ENCODE measurements at regions not wholly inside any gene's neighbourhood (a gene's known extent, or its start where the extent isn't known, plus 50 kb on each side); places are given as distances from the start of the nearest gene placed in this dataset.

- TF ChIP-seq CTCF (IDR thresholded peaks at IDR 0.05), result no peak
Measured at GRCh38 chr2:2926009-2926857, 451.4 kb downstream of the EIPR1 start.

GRCh38 chr2:2922156-2922555 is 455.5 kb downstream of the EIPR1 start:
- no peak for TF ChIP-seq CTCF (IDR thresholded peaks at IDR 0.05)
- H3K36me3 ChIP-seq (ENCODE audit: low read depth), result no peaks in the 10 kb centered on the region
- H3K9me3 ChIP-seq, result peaks cover 6% of the 10 kb centered on the region
- no peaks in the 10 kb centered on the region for H3K4me1 ChIP-seq (ENCODE audit: low read depth)
- H3K4me3 ChIP-seq, result no peak overlapping the region
- intact Hi-C loops (cut with DNase I, micrococcal nuclease), result no loop called here
- ATAC-seq (no peak), DNase-seq (no peak)

More at GRCh38 chr2:2926009-2926857, 451.4 kb downstream of the EIPR1 start:
- Histone ChIP-seq H3K4me3 (no peak overlapping the region), H3K9me3 (peaks cover 15% of the 10 kb centered on the region), H3K36me3 (ENCODE audit: low read depth) (no peaks in the 10 kb centered on the region), H3K4me1 (ENCODE audit: low read depth) (no peaks in the 10 kb centered on the region)
- ATAC-seq (no peak), DNase-seq (no peak)
- intact Hi-C loops (cut with DNase I, micrococcal nuclease), result no loop called here

- Histone ChIP-seq H3K9me3 (peaks cover 6% of the 10 kb centered on the region), H3K4me1 (ENCODE audit: low read depth) (no peaks in the 10 kb centered on the region), H3K4me3 (no peak overlapping the region), H3K36me3 (ENCODE audit: low read depth) (no peaks in the 10 kb centered on the region)
- no peak for DNase-seq
- ATAC-seq, result no peak
- no peak for TF ChIP-seq CTCF (IDR thresholded peaks at IDR 0.05)
- intact Hi-C loops (cut with DNase I, micrococcal nuclease), result no loop called here
Measured at GRCh38 chr2:2921011-2921720, 456.5 kb downstream of the EIPR1 start.

- no peak for DNase-seq
- no peaks in the 10 kb centered on the region for H3K36me3 ChIP-seq (ENCODE audit: low read depth)
- H3K4me3 ChIP-seq, result no peak overlapping the region
- H3K4me1 ChIP-seq (ENCODE audit: low read depth), result no peaks in the 10 kb centered on the region
- ATAC-seq, result no peak
- intact Hi-C loops (cut with DNase I, micrococcal nuclease), result no loop called here
- peaks cover 6% of the 10 kb centered on the region for H3K9me3 ChIP-seq
- no peak for TF ChIP-seq CTCF (IDR thresholded peaks at IDR 0.05)
Measured at GRCh38 chr2:2919574-2920365, 457.8 kb downstream of the EIPR1 start.

GRCh38 chr2:2919026-2919425 is 458.6 kb downstream of the EIPR1 start:
- H3K9me3 ChIP-seq, result peaks cover 6% of the 10 kb centered on the region
- H3K4me1 ChIP-seq (ENCODE audit: low read depth), result no peaks in the 10 kb centered on the region
- no peak for TF ChIP-seq CTCF (IDR thresholded peaks at IDR 0.05)
- H3K36me3 ChIP-seq (ENCODE audit: low read depth), result no peaks in the 10 kb centered on the region
- intact Hi-C loops (cut with DNase I, micrococcal nuclease), result no loop called here
- ATAC-seq (no peak), DNase-seq (no peak)
- no peak overlapping the region for H3K4me3 ChIP-seq

Measured in mucosa of descending colon (tissue), 3 donors.